ENCODE measurements at regions not wholly inside any gene's neighbourhood (a gene's known extent, or its start where the extent isn't known, plus 50 kb on each side); places are given as distances from the start of the nearest gene placed in this dataset.

GRCh38 chr11:116193321-116194131 lies 579.3 kb downstream of the BUD13 start:
- peak in 2 of 6 experiments; percentile 29 to 53 for TF ChIP-seq CTCF (IDR thresholded peaks at IDR 0.05)
- TF ChIP-seq POLR2A (IDR thresholded peaks at IDR 0.05): peak in 1 of 4 donors; percentile 59
- peak in 1 of 2 donors; percentile 25 for TF ChIP-seq POLR2AphosphoS5 (IDR thresholded peaks at IDR 0.05)
